ENCODE measurements at regions not wholly inside any gene's neighbourhood (a gene's known extent, or its start where the extent isn't known, plus 50 kb on each side); places are given as distances from the start of the nearest gene placed in this dataset.

DNA sequence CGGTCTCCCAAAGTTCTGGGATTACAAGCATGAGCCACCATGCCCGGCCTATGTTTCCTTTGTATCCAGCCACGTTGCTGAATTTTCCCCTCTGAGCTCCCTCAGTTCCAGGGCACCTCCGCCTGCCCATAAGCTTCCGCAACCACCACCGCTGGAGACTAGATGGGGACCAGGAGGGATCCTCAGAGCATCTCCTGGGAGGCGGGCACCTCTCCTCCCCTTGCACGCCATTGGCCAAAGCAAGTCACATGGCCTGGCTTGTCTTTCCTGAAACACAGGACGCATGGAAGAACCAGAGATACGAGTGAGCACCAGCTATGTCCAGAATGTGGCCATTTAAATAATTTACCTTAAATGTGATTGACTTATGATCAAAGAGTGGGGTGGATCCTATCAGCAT is 388.3 kb downstream of the BRD1 start:
- no peak for TF ChIP-seq CTCF (IDR thresholded peaks at IDR 0.05; ENCODE audit: insufficient read depth, low read length, poor library complexity, severe bottlenecking)
- TF ChIP-seq EZH2phosphoT487 (conservative IDR thresholded peaks at IDR 0.05; ENCODE audit: low read length) = no peak
